DMS53 (cell line): ENCODE measurements at regions not wholly inside any gene's neighbourhood (a gene's known extent, or its start where the extent isn't known, plus 50 kb on each side); places are given as distances from the start of the nearest gene placed in this dataset.
"Not testable (repeated sequence)": the region's sequence is repeated elsewhere in the genome, so short reads cannot be mapped to it uniquely, and the experiment has no call there.

Experiments
- DNase-seq: peaks from one replicate; lab custom pipeline; 2025; lab: John Stamatoyannopoulos, UW

GRCh38 chr6:25160134-25160533 is 119.0 kb upstream of the CARMIL1 start:
- not testable (repeated sequence) for DNase-seq

GRCh38 chr6:25165177-25165576 is 114.0 kb upstream of the CARMIL1 start:
- DNase-seq: peak; percentile 76

- DNase-seq: peak; percentile 52
Measured at GRCh38 chr6:25165800-25166199, 113.4 kb upstream of the CARMIL1 start.

DNA sequence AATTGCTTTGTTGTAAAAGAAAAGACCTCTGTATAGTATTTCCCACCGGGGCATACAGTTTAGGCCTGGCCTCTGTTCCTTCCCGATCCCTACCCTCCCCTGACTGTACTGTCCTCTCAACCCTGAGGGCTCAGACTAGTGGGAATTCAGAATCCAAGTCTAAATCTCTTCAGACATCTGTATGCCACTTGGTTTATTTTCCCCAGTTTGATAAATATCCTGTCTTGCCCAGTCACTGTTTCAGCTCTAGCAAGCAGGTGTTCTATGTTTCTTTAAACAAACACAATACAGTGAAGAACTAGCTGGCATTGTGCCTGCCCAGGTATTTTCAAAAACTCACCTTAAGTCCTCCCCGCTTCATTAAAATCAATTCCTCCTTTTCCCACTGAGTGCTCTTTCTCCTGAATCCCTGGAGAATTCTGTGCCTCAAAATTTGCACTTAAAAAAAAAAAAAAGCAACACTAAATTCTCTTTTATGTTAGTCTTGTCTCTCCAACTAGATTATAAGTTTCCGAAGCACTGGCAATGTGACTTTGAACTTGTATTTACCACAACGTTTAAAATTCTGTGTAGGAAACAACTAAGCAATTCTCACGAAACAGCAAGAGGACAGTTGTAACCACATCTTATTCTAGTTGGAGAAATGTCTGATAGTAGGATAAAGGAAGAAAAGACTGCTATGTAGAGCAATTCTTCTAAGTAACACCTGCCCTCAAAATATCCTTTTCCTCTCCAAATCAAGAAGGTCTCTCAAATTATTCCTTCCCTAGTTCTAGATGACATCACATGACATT is 112.0 kb upstream of the CARMIL1 start:
- DNase-seq: peak; percentile 82

DNA sequence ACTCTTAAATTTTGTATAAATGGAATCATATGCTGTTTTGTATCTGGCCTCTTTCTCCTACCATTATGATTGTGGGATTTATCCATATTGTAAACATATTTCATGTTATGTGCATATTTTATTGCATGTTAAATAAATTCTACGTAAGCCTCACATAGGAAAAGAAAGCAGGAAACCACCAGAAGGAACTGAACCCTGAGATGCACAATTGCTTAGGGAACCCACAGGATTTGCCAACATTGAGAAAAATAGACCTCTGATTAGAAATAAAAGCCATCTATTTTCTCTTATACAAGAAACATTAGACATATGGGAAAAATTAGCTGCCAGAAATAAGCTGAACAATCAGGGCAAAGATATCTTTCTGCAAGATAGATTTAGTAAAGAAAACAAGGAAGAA is 111.2 kb upstream of the CARMIL1 start:
- DNase-seq: no peak

DNA sequence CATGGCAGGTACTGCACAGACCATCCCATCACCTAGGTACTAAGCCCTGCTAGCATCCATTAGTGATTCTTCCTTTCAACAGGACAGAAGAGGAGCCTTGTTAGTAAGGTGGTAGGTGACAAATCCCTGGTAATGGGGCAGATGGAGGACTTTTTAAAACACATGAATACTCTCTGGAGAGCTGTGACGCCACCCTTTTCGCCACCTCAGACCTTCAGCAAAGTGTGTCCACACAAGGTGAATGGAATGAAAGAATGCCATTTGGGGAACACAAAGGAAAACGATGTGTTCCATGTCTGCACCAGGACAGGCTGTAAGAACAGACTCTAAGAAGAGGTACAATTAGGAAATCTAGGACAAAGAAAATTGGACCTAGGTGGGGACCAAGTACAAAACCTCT is 110.5 kb upstream of the CARMIL1 start:
- no peak for DNase-seq

- no peak for DNase-seq
Measured at GRCh38 chr6:25169553-25169952, 109.6 kb upstream of the CARMIL1 start.

GRCh38 chr6:25169961-25170360 is 109.2 kb upstream of the CARMIL1 start:
- DNase-seq: no peak

GRCh38 chr6:25170640-25171039 is 108.5 kb upstream of the CARMIL1 start:
- no peak for DNase-seq

- DNase-seq: no peak
Measured at GRCh38 chr6:25171301-25171700, 107.9 kb upstream of the CARMIL1 start.

DNA sequence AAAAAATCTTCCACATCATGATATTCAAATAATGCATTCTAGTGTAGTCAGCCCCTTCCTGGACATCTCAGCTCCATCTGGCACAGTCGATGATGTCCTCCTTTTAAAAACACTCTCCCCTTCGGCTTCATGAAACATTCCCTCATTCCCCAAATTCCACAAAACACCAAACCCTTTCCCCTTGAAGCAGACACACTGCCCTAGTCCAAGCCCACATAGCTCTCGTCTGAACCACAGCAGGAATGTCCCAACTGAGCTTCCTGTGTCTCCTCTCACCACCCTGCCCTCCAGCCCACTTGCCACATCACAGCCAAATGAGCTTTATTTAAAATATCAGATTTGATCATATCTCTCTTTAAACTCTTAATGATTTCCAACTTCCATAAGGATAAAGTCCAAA is 106.4 kb upstream of the CARMIL1 start:
- DNase-seq: no peak

- no peak for DNase-seq
Measured at GRCh38 chr6:25173246-25173645, 105.9 kb upstream of the CARMIL1 start.

- DNase-seq: peak; percentile 91
Measured at GRCh38 chr6:25173951-25174474, 105.2 kb upstream of the CARMIL1 start.

- no peak for DNase-seq
Measured at GRCh38 chr6:25174678-25175077, 104.5 kb upstream of the CARMIL1 start.

DNA sequence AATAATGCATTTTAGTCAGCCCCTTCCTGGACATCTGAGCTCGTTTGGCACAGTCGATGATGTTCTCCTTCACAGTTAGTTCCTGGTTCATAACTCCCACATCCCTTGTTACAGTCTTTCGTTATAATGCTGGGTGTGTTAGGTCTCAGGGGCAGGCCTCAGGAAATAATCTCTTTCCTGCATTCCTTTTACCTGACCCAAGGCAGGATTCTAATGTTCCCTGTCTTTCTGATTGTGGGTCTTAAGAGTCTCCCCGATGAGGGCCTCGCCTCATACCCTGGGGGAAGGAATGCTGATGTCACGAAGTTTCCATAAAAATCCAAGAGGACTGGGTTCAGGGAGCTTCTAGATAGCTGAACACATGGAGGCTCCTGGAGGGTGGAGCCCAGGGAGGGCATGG is 104.0 kb upstream of the CARMIL1 start:
- no peak for DNase-seq

GRCh38 chr6:25175681-25176080 is 103.5 kb upstream of the CARMIL1 start:
- DNase-seq: peak; percentile 26

DNA sequence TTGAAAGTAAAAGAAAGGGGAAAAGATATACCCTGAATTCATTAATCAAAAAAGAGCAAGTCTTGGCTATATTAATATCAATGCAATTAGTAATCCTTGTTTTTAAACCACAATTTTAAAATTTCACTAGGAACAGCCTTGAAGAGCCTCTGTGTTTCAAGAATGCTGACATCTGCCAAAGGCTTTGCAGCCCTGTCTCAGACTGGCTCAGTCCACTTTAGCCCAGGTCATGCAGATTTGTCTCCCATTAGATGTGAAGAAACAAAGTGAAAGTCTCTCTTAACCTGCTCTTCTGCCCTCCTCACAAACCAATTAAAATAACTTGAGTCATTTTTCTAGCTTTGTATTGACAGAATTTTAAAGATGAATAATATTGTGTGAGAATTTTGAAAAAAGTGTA is 102.7 kb upstream of the CARMIL1 start:
- peak; percentile 9 for DNase-seq

GRCh38 chr6:25177500-25178028 is 101.6 kb upstream of the CARMIL1 start:
- no peak for DNase-seq

- peak; percentile 15 for DNase-seq
Measured at GRCh38 chr6:25178336-25179035, 100.7 kb upstream of the CARMIL1 start.

- DNase-seq: no peak
Measured at GRCh38 chr6:25179051-25179778, 100.0 kb upstream of the CARMIL1 start.

GRCh38 chr6:25180630-25181349 is 98.4 kb upstream of the CARMIL1 start:
- no peak for DNase-seq

DNA sequence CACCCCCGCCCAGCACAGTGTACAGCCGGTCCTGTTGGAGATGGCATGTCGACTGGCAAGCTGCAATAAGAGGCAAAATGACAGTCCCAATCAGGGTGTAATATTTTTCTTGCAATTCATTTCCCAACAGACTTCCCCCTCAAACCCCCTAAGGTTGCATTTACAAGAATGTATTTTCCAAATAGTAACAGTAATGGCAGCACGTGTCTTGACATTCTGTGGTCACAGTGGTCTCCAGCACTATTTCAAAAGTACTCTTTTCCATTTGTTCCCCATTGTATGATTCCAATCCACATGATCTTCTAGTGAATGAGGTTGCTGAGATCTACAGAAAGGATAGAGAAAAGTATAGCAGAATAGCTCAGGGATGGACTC is 97.8 kb upstream of the CARMIL1 start:
- no peak for DNase-seq
